IPS-11a (cell line): ENCODE measurements at regions not wholly inside any gene's neighbourhood (a gene's known extent, or its start where the extent isn't known, plus 50 kb on each side); places are given as distances from the start of the nearest gene placed in this dataset.
"Not testable (repeated sequence)": the region's sequence is repeated elsewhere in the genome, so short reads cannot be mapped to it uniquely, and the experiment has no call there.

ENCODE experiments used
- H3K4me3 ChIP-seq: one replicate; pipeline ENCODE4 v1.5.1; 2013; ENCODE audit warnings: low read depth, low read length, control low read depth

DNA sequence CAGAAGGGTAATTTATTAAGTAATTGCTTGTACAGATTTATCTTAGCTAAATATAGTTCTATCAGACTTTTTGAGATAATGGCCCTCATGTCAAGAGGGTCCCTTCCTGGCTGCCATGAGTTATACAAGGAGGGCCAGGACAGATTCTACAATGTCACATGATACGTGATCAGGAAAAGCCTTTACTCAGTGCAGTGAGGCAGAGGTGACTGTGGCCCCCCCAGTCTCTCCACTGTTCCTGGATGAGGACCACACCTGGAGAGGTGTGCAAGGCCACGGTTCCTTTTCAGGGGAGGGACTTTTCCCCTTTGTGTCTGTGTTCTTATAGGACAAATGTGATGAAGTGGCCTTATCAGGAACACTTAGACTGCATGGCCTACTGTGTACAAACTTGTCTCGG lies 54.3 kb upstream of the LRCH1 start:
- no peak overlapping the region for H3K4me3 ChIP-seq

DNA sequence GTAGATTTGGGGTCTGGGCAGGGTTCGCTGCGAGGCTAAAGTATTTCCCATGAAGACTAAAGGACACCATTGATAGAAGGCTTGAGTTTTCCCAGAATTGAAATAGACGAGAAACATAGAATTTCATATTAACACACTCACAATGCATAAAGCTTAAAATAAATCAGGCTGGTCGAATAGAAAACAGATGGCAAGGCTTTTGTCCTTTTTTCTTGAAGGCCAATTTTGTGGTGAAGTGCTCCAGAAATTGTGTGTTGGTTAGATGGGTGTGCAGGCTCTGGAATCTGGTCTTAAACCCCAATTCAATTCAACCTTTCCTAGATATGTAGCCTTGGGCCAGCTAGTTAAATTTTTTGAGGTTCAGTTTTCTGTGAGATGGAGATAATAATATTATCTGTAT lies 56.9 kb upstream of the LRCH1 start:
- no peak overlapping the region for H3K4me3 ChIP-seq

DNA sequence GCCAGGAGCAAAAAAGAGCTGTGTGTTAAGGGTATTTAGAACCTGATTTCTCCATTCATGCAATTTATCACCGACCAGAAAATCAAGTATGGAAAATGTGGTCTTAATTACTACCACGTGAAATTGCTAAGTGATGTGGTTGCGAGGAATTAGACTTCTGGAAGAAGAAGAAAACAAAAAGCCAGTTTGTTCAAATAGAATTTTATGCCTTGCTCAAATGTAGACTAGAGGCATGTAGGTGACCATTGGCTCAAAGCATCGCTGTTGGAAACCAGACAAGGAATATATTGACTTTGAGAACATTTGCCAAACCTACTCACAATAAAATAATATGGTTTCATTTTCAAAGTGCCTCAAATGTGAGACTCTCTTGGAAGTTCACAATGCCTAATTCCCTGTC lies 57.3 kb upstream of the LRCH1 start:
- peak overlapping the region; percentile 4 for H3K4me3 ChIP-seq

DNA sequence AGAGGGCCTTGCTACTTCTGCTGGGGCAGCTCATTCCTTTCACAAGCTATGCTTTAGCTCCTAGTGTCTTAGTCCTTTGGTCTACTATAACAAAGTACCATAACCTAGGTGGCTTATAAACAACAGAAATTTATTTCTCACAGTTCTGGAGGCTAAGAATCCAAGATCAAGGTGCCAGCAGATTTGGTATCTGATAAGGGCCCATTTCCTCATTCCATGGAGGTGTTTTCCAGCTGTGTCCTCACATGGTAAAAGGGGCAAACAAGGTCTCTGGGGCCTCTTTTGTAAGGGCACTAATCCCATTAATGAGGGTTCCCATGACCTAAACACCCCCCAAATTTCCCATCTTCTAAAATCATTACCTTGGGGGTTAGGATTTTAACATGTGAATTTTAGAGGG lies 57.9 kb upstream of the LRCH1 start:
- no peak overlapping the region for H3K4me3 ChIP-seq

DNA sequence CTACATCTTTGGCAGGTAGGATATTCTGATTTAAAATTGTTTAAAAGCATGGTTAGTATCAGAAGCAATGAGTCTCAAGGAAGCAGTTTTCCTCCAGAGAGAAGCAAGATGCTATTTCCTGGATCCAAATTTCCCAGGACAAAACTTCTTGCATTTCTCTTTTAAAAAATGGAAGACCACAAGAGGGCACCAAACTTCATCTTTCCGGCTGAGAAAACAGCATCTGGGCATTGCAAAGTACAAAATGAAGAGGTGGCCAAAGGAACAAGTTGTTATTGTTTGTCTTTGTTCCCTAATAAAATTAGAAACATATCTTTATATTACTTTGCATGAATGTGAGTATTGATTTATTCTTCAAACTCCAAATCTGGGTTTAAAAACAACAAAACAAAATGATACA lies 60.0 kb upstream of the LRCH1 start:
- no peak overlapping the region for H3K4me3 ChIP-seq

DNA sequence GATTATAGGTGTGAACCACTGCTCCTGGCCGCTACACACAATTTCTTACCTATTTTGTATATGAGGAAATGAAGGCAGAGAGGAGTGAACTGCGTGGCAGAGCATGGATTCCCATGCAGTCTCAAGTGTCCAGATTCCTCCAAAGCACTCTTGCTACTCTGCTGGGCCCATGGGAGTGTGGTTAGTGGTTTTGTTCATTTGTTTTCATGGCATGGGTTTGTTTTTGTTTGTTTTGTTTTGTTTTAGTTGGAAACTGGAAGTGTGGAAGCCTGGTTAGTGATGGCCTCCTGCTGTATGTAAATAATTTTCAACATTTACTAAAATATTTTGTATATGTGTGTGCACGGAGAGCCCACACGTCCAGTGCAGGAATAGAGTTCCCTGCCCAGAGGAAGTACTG lies 61.3 kb upstream of the LRCH1 start:
- H3K4me3 ChIP-seq, result no peak overlapping the region

DNA sequence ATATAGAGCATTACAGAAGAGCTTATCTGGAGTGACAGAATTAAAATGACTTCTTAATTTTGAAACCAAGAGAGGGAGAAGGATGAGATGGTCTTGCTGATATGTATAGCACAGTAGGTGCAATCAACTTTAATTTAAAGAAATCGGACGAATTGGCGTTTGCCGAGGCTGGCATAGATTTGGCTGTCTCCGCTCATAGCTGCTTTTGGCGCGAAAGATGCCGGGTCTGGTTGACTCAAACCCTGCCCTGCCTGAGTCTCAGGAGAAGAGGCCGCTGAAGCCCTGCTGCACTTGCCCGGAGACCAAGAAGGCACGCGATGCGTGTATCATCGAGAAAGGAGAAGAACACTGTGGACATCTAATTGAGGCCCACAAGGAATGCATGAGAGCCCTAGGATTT lies 62.3 kb upstream of the LRCH1 start:
- not testable (repeated sequence) for H3K4me3 ChIP-seq

DNA sequence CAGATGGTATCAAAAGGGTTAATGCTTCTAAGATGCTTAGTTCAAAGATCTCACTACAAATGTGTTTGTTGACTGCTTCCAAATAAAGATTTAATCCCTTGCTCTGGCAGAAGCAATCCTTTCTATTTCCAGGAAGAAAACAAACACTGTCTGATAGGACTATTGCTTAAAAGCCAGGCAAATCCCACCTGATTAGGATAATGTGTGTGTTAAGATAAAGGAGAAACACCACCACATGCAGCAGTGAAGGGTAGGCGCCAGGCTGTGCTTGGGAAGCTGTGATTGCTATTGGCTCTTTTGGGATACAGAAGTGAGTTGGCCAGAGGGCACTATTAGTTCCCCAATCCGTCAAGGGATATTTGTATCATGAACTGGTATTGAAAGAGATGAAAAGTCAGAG lies 62.8 kb upstream of the LRCH1 start:
- no peak overlapping the region for H3K4me3 ChIP-seq

DNA sequence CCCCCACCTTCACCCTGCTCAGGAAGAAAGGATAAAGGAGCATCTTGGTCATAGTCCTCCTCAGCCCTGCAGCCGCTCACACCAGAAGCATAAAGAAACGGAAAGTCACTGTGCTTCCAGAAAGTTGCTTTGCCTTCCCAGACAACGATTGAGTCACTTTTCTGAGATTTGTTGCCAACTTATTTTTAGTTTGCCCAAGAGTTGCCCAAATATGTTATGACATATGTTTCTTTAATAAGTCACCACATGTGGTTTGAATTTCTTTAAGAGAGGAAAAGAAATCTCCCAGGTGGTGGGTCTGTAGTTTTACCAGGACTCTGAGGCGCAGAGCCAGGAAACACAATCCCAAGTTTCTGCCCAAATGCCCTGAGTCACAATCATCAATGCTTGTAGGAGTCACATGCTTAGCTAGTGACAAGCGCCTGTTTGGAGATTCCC lies 63.4 kb upstream of the LRCH1 start:
- H3K4me3 ChIP-seq, result no peak overlapping the region

DNA sequence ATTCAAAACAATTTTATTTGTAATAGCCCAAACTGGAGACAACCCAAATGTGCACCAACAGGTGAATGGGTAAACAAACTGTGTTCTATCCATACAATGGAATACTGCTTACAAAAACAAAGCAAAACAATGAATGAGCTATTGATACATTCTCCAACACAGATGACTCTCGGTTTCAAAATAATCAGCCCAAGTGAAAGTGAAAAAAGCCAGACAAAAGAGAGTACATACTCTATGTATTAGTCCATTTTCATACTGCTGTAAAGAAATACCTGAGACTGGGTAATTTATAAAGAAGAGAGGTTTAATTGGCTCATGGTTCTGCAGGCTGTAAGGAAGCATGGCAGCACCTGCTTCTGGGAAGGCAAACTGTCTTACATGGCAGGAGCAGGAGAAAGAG lies 65.2 kb upstream of the LRCH1 start:
- H3K4me3 ChIP-seq, result no peak overlapping the region

DNA sequence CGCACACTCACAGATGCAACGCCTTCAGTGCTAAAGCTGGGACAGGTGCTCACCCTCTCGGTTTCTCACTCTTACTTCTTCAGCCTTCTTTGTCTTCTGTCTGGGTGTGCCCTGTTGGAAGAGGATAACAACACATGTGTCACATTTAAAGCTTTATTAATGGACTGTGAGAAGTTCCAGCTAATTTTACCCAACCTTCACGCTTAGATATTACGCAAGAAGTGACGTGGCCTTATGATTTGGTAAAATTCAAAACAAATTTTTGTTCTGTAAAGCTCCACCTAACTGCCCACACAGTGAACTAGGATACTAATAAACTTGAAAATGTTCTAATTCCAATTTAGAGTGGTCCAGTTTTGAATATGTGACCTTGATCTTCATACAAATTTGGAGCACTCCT lies 66.7 kb upstream of the LRCH1 start:
- no peak overlapping the region for H3K4me3 ChIP-seq

DNA sequence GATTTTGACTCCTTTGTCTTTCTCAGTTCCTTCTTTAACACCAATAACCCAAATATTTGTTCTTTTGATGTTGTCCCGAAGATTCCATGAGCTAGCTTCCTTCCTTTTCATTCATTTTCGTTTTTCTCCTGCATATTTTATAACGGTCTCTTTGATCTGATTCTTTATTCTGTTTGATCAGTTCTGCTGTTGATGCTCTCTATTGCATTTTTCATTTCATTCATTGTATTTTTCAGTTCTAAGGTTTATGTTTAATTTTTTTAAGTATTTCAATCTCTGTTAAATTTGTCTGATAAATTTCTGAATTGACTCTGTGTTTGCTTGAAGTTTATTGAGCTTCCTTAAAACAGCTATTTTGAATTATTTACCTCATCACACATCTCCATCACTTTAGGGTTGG lies 68.4 kb upstream of the LRCH1 start:
- no peak overlapping the region for H3K4me3 ChIP-seq

DNA sequence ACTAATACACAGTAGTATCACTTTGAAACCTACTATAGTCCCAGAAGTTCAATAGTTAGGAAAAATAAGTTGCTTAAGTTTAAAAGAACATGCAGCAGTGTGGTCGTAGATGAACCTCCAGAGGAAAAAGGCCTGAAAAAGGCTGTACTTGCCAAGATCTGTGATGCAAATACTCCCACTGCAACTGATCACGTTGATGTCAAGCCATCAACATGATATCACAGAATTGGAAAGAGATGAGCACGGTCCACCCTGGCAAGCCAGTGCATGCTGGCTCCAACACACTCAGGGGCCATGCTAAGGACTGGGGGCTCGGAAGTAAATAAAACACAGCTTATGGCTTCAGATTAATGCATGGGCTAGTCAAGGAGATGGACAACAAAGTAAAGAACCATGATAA lies 71.8 kb upstream of the LRCH1 start:
- no peak overlapping the region for H3K4me3 ChIP-seq

DNA sequence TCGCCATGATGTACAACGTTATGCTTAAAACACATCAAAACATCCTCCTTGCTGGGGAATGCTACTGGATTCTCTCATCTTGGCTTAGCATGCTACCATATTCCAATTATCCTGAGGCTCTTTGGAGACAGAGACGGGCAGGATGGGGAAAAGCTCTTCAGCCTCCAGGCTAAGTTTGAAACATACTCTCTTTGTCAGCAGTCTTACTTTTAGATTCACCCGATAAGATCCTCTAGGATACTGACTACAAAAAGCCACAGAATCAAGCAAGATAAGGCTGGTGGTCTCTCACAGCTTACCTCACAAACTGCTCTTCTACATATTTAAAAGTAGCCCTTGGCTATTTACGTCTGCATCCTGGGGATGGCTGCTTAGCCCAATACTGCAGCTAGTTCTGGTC lies 72.8 kb upstream of the LRCH1 start:
- no peak overlapping the region for H3K4me3 ChIP-seq

DNA sequence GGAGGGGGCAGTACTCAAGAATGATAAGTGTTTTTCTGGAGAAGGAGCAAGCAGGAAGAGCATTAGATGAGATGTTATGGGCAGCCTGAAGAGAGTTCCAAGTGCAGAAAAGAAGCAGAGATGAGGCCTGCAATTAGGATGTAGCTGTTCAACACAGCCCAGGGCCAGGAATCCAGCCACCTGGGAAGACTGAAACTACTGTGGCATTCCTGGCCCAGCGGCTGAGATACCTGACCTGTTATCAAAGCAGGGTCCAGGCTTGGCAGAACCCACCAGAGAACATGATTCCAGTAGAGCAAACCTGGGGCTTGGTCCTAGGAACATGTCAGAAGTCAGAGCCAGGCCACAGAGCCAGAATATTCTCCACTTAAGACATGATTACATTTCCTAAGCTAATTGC lies 73.3 kb upstream of the LRCH1 start:
- no peak overlapping the region for H3K4me3 ChIP-seq

DNA sequence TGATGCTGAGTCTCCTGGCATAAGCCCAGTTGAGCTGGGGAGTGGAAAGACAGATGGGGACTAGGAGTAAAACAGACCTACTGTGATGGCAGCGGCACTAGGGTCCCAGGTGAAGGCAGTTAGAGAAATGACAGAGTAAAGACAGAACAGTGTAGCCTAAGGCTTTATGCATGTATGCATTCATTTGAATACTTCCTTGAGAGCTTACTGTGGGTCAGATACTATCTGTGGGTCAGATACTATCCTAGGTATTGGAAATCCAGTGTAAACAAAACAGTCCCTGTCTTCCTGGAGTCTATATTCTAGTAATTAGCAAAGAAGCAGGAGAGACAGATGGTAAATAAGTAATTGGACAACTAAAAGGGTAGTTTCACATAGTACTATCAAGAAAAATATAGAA lies 73.7 kb upstream of the LRCH1 start:
- H3K4me3 ChIP-seq, result no peak overlapping the region

DNA sequence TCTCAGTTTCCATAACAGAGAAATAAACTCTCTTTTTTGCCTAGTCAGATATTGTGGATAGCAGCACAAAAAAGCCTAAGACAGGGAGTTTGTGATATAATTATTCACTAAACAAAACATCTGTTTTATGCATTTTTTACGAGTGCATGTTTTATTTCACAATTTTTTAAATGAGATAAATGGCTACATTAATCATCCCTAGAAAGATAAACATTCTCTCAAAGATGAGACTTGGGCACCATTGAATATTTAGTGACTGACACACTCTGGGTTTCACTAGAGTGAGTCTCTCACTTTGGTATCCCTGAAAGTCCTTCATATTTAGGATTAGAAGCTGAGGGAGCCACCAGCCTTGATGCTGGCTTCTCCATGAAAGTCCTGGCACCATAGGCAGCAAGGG lies 74.3 kb upstream of the LRCH1 start:
- no peak overlapping the region for H3K4me3 ChIP-seq

DNA sequence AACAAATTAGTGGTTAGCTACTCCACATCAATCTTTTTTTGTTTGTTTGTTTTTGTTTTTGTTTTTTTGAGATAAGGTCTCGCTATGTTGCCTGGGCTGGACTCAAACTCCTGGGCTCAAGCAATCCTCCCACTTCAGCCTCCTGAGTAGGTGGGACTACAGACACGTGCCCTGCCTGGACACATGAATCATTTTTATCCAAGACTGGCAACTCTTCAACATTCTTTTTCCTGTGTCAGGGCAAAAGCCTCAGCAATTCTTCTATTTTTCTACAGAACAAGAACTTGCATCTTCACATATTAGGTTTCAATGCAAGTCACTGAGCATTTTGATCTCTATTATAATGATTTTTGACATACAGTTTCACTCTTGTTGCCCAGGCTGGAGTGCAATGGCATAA lies 76.8 kb upstream of the LRCH1 start:
- no peak overlapping the region for H3K4me3 ChIP-seq

DNA sequence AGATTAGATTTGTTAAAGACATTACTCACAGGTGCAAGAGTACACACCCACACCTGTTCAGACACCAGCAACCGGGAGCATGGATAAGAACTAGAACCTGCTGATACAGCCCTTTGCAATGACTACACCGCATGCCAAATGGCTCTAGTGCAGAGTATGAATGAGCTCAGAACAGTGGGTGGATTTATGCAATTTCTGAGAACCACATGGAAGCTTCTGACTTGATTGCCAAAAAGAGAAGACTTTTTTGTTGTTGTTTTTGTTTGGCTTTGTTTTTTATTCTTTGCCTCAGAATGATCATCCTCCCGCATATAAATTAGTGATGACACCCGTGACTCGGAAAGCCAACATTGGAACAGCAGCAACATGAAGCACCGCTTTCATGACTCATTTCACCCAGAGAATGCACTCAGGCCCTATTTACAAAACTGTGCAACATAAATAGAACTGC lies 77.4 kb upstream of the LRCH1 start:
- H3K4me3 ChIP-seq, result no peak overlapping the region

DNA sequence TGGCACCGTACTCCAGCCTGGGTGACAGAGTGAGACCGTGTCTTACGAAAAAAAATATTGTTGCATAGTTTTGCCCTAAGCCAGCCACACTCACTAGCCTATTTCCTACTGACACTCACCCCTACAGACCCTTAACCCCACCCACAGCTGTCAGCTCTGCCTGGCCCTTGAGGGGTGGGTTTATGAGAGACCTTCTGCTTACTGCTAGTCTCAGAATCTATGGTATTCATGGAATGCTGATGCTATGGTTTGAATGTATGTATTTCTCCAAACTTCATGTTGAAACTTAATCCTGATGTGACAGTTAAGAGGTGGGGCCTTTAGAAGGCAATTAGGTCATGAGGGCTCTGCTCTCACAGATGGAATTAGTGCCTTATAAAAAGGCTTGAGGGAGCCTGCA lies 79.2 kb upstream of the LRCH1 start:
- no peak overlapping the region for H3K4me3 ChIP-seq

DNA sequence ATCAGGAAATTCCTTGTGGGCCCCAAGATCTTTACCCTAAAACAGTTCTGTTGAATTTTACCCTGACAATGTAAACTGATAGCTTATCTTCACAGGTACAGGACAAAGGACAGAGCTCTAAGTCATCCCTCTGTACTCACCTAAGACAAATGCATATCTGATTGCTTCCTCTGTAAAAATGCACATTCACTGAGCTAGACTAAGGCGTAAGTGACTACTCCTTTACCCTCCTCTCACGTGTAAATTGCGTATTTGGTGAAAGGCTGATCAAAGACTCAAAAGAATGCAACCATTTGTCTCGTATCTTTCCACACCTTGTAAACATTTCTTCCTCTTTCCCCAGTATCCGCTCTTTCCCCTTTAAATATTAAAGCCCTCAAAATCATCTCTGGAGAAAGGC lies 80.6 kb upstream of the LRCH1 start:
- no peak overlapping the region for H3K4me3 ChIP-seq

DNA sequence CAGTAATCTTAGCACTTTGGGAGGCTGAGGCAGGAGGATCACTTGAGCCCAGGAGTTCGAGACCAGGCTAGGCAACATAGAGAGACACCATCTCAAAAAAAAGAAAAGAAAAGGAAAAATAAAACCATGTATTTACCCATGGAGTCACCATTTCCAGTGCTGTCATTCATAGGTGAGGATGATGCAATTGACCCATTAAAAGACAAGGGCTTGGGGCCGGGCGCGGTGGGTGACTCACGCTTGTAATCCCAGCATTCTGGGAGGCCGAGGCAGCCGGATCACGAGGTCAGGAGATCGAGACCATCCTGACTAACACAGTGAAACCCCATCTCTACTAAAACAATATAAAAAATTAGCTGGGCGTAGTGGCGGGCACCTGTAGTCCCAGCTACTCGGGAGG lies 82.6 kb upstream of the RUBCNL start:
- not testable (repeated sequence) for H3K4me3 ChIP-seq

DNA sequence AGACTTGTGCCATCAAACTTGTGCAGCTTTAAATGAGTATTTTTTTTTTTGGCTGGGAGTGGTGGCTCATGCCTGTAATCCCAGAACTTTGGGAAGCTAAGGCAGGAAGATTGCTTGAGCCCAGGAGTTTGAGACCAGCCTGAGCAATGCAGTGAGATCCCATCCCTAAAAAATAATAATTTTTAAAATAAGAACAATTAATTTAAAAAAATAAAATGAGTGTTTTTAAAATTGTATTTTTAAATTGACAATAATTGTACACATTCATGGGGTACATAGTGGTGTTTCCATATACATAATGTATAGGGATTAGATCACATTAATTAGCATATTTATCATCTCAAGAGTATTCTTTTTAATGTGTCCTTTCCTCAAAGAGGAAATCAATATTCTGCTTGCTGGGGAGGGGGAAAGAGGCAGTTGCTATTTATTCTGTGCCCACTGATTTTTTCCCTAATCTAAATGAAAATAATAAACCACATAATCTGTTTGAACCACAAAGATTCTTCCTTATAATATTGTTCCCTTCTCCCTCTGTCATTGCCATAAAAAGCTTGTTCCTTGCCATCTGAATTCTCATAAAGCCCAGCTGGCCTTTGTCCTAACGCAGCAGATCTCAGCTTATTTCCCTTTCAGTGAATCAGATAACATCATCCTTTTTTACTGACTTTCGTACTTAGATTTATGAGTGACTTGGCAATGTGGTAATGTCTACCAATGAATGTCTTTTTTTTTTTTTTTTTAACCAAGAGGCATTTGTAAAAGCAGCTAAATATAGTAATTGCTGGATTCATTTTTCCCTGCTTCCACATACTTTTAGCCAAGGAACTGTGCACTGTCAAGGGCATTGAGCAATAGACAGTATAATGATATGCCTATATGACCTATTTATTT lies 81.8 kb upstream of the RUBCNL start:
- no peak overlapping the region for H3K4me3 ChIP-seq
